ENCODE measurements at regions not wholly inside any gene's neighbourhood (a gene's known extent, or its start where the extent isn't known, plus 50 kb on each side); places are given as distances from the start of the nearest gene placed in this dataset.

DNA sequence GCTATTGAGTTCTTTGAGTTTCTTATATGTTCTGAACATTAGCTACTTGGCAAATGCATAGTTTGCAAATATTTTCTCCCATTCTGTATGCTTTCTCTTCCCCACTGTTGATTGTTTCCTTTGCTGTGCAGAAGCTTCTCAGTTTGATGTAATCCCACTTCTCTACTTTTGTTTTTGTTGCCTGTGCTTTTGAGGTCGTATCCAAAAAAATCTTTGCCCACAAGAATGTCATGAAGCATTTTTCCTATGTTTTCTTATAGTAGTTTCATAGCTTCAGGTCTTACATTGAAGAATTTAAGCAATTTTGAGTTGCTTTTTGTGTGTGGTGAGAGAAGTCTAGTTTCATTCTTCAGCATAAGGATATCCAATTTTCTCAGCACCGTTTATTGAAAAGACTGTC, 536.7 kb upstream of the ARGLU1 start:
- Mint-ChIP-seq H3K9me3 (peaks cover 18% of the 10 kb centered on the region), H3K27me3 (ENCODE audit: low read depth) (no peaks in the 10 kb centered on the region), H3K4me3 (no peak overlapping the region), H3K27ac (no peak overlapping the region), H3K4me1 (no peaks in the 10 kb centered on the region), H3K36me3 (peaks cover 12% of the 10 kb centered on the region)
- ATAC-seq (no peak), DNase-seq (ENCODE audit: low spot score) (no peak)
- ChIA-PET POLR2A (no interaction called here), CTCF (no interaction called here)
- TF ChIP-seq MAX (CRISPR knock-in tag; IDR thresholded peaks at IDR 0.05) (no peak), JAZF1 (CRISPR knock-in tag; IDR thresholded peaks at IDR 0.05) (no peak), ZNF317 (CRISPR knock-in tag; IDR thresholded peaks at IDR 0.05; ENCODE audit: borderline replicate concordance, low read depth) (no peak), ZNF138 (CRISPR knock-in tag; conservative IDR thresholded peaks at IDR 0.05) (no peak), ZNF416 (CRISPR knock-in tag; IDR thresholded peaks at IDR 0.05) (no peak), TEAD4 (CRISPR knock-in tag; IDR thresholded peaks at IDR 0.05) (no peak), ZNF671 (CRISPR knock-in tag; IDR thresholded peaks at IDR 0.05) (no peak), OVOL2 (CRISPR knock-in tag; IDR thresholded peaks at IDR 0.05; ENCODE audit: borderline replicate concordance) (no peak), SMAD3 (CRISPR knock-in tag; IDR thresholded peaks at IDR 0.05; ENCODE audit: borderline replicate concordance) (no peak), TP53 (CRISPR knock-in tag; IDR thresholded peaks at IDR 0.05) (no peak), NR1H2 (CRISPR knock-in tag; IDR thresholded peaks at IDR 0.05) (no peak), ZSCAN18 (CRISPR knock-in tag; IDR thresholded peaks at IDR 0.05) (no peak), TCF7 (CRISPR knock-in tag; IDR thresholded peaks at IDR 0.05; ENCODE audit: low read depth) (no peak), CREM (CRISPR knock-in tag; IDR thresholded peaks at IDR 0.05) (no peak)
- TF ChIP-seq, protein P1, sequence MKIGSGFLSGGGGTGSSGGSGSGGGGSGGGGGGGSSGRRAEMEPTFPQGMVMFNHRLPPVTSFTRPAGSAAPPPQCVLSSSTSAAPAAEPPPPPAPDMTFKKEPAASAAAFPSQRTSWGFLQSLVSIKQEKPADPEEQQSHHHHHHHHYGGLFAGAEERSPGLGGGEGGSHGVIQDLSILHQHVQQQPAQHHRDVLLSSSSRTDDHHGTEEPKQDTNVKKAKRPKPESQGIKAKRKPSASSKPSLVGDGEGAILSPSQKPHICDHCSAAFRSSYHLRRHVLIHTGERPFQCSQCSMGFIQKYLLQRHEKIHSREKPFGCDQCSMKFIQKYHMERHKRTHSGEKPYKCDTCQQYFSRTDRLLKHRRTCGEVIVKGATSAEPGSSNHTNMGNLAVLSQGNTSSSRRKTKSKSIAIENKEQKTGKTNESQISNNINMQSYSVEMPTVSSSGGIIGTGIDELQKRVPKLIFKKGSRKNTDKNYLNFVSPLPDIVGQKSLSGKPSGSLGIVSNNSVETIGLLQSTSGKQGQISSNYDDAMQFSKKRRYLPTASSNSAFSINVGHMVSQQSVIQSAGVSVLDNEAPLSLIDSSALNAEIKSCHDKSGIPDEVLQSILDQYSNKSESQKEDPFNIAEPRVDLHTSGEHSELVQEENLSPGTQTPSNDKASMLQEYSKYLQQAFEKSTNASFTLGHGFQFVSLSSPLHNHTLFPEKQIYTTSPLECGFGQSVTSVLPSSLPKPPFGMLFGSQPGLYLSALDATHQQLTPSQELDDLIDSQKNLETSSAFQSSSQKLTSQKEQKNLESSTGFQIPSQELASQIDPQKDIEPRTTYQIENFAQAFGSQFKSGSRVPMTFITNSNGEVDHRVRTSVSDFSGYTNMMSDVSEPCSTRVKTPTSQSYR (CRISPR knock-in tag; IDR thresholded peaks at IDR 0.05) = no peak
- TF ChIP-seq, protein P2, sequence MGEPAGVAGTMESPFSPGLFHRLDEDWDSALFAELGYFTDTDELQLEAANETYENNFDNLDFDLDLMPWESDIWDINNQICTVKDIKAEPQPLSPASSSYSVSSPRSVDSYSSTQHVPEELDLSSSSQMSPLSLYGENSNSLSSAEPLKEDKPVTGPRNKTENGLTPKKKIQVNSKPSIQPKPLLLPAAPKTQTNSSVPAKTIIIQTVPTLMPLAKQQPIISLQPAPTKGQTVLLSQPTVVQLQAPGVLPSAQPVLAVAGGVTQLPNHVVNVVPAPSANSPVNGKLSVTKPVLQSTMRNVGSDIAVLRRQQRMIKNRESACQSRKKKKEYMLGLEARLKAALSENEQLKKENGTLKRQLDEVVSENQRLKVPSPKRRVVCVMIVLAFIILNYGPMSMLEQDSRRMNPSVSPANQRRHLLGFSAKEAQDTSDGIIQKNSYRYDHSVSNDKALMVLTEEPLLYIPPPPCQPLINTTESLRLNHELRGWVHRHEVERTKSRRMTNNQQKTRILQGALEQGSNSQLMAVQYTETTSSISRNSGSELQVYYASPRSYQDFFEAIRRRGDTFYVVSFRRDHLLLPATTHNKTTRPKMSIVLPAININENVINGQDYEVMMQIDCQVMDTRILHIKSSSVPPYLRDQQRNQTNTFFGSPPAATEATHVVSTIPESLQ (CRISPR knock-in tag; IDR thresholded peaks at IDR 0.05) = no peak
- TF ChIP-seq, protein P3, sequence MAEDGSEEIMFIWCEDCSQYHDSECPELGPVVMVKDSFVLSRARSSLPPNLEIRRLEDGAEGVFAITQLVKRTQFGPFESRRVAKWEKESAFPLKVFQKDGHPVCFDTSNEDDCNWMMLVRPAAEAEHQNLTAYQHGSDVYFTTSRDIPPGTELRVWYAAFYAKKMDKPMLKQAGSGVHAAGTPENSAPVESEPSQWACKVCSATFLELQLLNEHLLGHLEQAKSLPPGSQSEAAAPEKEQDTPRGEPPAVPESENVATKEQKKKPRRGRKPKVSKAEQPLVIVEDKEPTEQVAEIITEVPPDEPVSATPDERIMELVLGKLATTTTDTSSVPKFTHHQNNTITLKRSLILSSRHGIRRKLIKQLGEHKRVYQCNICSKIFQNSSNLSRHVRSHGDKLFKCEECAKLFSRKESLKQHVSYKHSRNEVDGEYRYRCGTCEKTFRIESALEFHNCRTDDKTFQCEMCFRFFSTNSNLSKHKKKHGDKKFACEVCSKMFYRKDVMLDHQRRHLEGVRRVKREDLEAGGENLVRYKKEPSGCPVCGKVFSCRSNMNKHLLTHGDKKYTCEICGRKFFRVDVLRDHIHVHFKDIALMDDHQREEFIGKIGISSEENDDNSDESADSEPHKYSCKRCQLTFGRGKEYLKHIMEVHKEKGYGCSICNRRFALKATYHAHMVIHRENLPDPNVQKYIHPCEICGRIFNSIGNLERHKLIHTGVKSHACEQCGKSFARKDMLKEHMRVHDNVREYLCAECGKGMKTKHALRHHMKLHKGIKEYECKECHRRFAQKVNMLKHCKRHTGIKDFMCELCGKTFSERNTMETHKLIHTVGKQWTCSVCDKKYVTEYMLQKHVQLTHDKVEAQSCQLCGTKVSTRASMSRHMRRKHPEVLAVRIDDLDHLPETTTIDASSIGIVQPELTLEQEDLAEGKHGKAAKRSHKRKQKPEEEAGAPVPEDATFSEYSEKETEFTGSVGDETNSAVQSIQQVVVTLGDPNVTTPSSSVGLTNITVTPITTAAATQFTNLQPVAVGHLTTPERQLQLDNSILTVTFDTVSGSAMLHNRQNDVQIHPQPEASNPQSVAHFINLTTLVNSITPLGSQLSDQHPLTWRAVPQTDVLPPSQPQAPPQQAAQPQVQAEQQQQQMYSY (CRISPR knock-in tag; IDR thresholded peaks at IDR 0.05) = no peak
- TF ChIP-seq, protein P4, sequence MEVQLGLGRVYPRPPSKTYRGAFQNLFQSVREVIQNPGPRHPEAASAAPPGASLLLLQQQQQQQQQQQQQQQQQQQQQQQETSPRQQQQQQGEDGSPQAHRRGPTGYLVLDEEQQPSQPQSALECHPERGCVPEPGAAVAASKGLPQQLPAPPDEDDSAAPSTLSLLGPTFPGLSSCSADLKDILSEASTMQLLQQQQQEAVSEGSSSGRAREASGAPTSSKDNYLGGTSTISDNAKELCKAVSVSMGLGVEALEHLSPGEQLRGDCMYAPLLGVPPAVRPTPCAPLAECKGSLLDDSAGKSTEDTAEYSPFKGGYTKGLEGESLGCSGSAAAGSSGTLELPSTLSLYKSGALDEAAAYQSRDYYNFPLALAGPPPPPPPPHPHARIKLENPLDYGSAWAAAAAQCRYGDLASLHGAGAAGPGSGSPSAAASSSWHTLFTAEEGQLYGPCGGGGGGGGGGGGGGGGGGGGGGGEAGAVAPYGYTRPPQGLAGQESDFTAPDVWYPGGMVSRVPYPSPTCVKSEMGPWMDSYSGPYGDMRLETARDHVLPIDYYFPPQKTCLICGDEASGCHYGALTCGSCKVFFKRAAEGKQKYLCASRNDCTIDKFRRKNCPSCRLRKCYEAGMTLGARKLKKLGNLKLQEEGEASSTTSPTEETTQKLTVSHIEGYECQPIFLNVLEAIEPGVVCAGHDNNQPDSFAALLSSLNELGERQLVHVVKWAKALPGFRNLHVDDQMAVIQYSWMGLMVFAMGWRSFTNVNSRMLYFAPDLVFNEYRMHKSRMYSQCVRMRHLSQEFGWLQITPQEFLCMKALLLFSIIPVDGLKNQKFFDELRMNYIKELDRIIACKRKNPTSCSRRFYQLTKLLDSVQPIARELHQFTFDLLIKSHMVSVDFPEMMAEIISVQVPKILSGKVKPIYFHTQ (CRISPR knock-in tag; IDR thresholded peaks at IDR 0.05) = no peak
- TF ChIP-seq, protein P5, sequence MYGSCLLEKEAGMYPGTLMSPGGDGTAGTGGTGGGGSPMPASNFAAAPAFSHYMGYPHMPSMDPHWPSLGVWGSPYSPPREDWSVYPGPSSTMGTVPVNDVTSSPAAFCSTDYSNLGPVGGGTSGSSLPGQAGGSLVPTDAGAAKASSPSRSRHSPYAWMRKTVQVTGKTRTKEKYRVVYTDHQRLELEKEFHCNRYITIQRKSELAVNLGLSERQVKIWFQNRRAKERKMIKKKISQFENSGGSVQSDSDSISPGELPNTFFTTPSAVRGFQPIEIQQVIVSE (CRISPR knock-in tag; IDR thresholded peaks at IDR 0.05; ENCODE audit: borderline replicate concordance) = no peak
- TF ChIP-seq, protein P6, sequence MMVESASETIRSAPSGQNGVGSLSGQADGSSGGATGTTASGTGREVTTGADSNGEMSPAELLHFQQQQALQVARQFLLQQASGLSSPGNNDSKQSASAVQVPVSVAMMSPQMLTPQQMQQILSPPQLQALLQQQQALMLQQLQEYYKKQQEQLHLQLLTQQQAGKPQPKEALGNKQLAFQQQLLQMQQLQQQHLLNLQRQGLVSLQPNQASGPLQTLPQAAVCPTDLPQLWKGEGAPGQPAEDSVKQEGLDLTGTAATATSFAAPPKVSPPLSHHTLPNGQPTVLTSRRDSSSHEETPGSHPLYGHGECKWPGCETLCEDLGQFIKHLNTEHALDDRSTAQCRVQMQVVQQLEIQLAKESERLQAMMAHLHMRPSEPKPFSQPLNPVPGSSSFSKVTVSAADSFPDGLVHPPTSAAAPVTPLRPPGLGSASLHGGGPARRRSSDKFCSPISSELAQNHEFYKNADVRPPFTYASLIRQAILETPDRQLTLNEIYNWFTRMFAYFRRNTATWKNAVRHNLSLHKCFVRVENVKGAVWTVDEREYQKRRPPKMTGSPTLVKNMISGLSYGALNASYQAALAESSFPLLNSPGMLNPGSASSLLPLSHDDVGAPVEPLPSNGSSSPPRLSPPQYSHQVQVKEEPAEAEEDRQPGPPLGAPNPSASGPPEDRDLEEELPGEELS (CRISPR knock-in tag; IDR thresholded peaks at IDR 0.05) = no peak
